Caco-2 (cell line): ENCODE measurements at regions not wholly inside any gene's neighbourhood (a gene's known extent, or its start where the extent isn't known, plus 50 kb on each side); places are given as distances from the start of the nearest gene placed in this dataset.

Experiments
- BruUV-seq: library from RNA; stranded (reverse); fragments of 400-500 nt; replicated peaks from 2 replicates; lab custom pipeline; 2021; lab: Mats Ljungman, UMichigan
- CTCF ChIA-PET: fragments of 300-600 bp; sonication (Branson Sonifier 250); formaldehyde crosslinking; loops from one replicate; lab custom pipeline; 2022; ENCODE audit warnings: antibody characterized with exemption; lab: Charles Lee
- POLR2A ChIA-PET: fragments of 300-600 bp; sonication (Branson Sonifier 250); formaldehyde crosslinking; loops from one replicate; lab custom pipeline; 2022; ENCODE audit warnings: antibody characterized with exemption; lab: Charles Lee
- DNase-seq, 2 experiments: peaks; one replicate each; pipeline versions ENCODE4 v3.0.0 to v3.0.0-alpha.2; 2020 to 2022
- H3K27me3 ChIP-seq: replicated peaks from 2 replicates; pipeline ENCODE4 v1.6.0; 2011; ENCODE audit warnings: low read length; ENCODE audit not compliant: control insufficient read depth, insufficient read depth
- H3K36me3 ChIP-seq: 2 replicates; pipeline ENCODE4 v1.5.1; 2011; ENCODE audit warnings: low read length; ENCODE audit not compliant: control insufficient read depth, insufficient read depth
- H3K4me1 ChIP-seq: fragments of 250-450 bp; sonication (Bioruptor Pico); 2 replicates; pipeline ENCODE4 v1.5.1; 2020; ENCODE audit warnings: mild to moderate bottlenecking
- H3K4me3 ChIP-seq: 2 replicates; pipeline ENCODE4 v1.5.1; 2011; ENCODE audit warnings: low read depth, mild to moderate bottlenecking, control low read depth, low read length
- H3K9me3 ChIP-seq: fragments of 250-450 bp; sonication (Bioruptor Pico); 2 replicates; pipeline ENCODE4 v1.5.1; 2020; ENCODE audit warnings: mild to moderate bottlenecking, moderate library complexity
- H3K27ac Mint-ChIP-seq: one replicate; pipeline ENCODE4 v1.8.0; 2022; ENCODE audit warnings: mixed read lengths; ENCODE audit not compliant: unreplicated experiment
- H3K27me3 Mint-ChIP-seq: one replicate; pipeline ENCODE4 v1.8.0; 2022; ENCODE audit warnings: mixed read lengths; ENCODE audit not compliant: insufficient read depth, unreplicated experiment
- H3K36me3 Mint-ChIP-seq: one replicate; pipeline ENCODE4 v1.8.0; 2022; ENCODE audit warnings: mild to moderate bottlenecking, mixed read lengths; ENCODE audit not compliant: insufficient read depth, unreplicated experiment
- H3K4me1 Mint-ChIP-seq: one replicate; pipeline ENCODE4 v1.8.0; 2022; ENCODE audit warnings: low read depth, mixed read lengths; ENCODE audit not compliant: unreplicated experiment
- H3K4me3 Mint-ChIP-seq: one replicate; pipeline ENCODE4 v1.8.0; 2022; ENCODE audit warnings: mild to moderate bottlenecking, moderate library complexity, mixed read lengths; ENCODE audit not compliant: unreplicated experiment
- H3K9me3 Mint-ChIP-seq: one replicate; pipeline ENCODE4 v1.8.0; 2022; ENCODE audit warnings: mixed read lengths; ENCODE audit not compliant: unreplicated experiment
- intact Hi-C: fragments of 100-400 bp; cut with micrococcal nuclease; formaldehyde crosslinking; loops from one replicate; pipeline ENCODE4 v1.10.0; 2022; ENCODE audit not compliant: unreplicated experiment
- TF ChIP-seq, protein P1 (sequence below), 2 experiments: fragments of 200-600 bp in 1 of 2; IDR thresholded peaks; 1 replicate in 1 of 2; 2 replicates in 1 of 2; pipeline versions ENCODE4 v1.5.1 to v1.8.0; 2011 to 2022; ENCODE audit warnings: antibody characterized with exemption in 1 of 2, control low read depth in 1 of 2, inconsistent platforms in 1 of 2, low read depth in 1 of 2, low read length in 1 of 2, mild to moderate bottlenecking in 1 of 2, moderate library complexity in 1 of 2; ENCODE audit not compliant: insufficient read depth in 1 of 2, severe bottlenecking in 1 of 2, unreplicated experiment in 1 of 2

DNA sequence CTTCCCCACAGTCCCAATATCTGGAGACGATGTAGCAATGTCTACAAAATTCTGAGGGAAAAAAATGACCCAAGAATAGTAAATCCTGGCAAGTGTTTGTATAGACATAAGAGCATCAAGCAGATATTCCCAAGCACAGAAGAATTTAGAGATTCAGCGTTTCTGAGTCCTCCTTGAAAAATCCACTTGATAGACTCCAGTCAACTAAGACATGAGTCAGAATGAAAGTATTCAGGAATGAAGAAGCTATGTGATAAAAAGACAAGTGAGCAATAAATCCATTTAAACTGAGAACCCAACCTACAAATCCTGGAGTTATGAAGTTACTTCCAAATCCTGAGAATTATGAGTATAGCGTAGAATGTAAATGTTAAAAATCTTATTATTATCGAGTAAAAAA is 86.1 kb upstream of the NPY start:
- H3K4me3 Mint-ChIP-seq, result no peak overlapping the region
- CTCF ChIA-PET, result no interaction called here
- no peaks in the 10 kb centered on the region for H3K9me3 Mint-ChIP-seq
- no peaks in the 10 kb centered on the region for H3K9me3 ChIP-seq
- intact Hi-C loops, result no loop called here
- POLR2A ChIA-PET, result no interaction called here
- TF ChIP-seq, protein P1, sequence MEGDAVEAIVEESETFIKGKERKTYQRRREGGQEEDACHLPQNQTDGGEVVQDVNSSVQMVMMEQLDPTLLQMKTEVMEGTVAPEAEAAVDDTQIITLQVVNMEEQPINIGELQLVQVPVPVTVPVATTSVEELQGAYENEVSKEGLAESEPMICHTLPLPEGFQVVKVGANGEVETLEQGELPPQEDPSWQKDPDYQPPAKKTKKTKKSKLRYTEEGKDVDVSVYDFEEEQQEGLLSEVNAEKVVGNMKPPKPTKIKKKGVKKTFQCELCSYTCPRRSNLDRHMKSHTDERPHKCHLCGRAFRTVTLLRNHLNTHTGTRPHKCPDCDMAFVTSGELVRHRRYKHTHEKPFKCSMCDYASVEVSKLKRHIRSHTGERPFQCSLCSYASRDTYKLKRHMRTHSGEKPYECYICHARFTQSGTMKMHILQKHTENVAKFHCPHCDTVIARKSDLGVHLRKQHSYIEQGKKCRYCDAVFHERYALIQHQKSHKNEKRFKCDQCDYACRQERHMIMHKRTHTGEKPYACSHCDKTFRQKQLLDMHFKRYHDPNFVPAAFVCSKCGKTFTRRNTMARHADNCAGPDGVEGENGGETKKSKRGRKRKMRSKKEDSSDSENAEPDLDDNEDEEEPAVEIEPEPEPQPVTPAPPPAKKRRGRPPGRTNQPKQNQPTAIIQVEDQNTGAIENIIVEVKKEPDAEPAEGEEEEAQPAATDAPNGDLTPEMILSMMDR (IDR thresholded peaks at IDR 0.05; ENCODE audit: insufficient read depth in 1 of 2, low read depth in 1 of 2, low read length in 1 of 2, severe bottlenecking in 1 of 2, unreplicated experiment in 1 of 2), result no peak
- no peaks in the 10 kb centered on the region for H3K27me3 Mint-ChIP-seq
- no peaks in the 10 kb centered on the region for H3K27me3 ChIP-seq
- no peak for DNase-seq
- H3K36me3 ChIP-seq, result no peaks in the 10 kb centered on the region
- H3K4me1 ChIP-seq, result no peaks in the 10 kb centered on the region; the same call in 1 of the 2 replicates
- no peak overlapping the region for H3K27ac Mint-ChIP-seq
- no peaks in the 10 kb centered on the region for H3K4me1 Mint-ChIP-seq
- no TSS peak for BruUV-seq
- no peaks in the 10 kb centered on the region for H3K36me3 Mint-ChIP-seq
- no peak overlapping the region for H3K4me3 ChIP-seq

DNA sequence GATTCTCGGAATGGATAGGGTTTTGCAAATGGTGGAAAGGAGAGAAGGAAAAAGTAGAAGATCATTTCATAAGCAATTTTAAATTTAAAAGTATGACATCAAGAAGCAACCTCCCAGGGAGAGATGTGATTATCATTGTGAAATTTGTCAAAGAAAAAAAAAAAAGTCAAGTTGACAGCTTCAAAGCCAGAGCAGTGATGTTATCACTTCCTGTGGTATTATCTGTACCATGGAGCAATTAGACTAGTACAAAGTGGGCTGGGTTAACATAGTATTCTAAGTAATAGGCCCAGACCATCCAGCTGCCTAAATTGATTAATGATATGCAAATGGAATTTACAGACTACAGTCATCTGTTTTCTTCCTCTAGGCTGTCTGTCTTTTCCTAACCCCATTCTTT is 84.0 kb upstream of the NPY start:
- DNase-seq, result no peak
- Histone ChIP-seq H3K4me1 (no peaks in the 10 kb centered on the region; the same call in 1 of the 2 replicates), H3K36me3 (no peaks in the 10 kb centered on the region), H3K9me3 (no peaks in the 10 kb centered on the region), H3K27me3 (no peaks in the 10 kb centered on the region; the same call in 1 of the 2 replicates), H3K4me3 (no peak overlapping the region)
- no peaks in the 10 kb centered on the region for H3K36me3 Mint-ChIP-seq
- H3K4me1 Mint-ChIP-seq, result no peaks in the 10 kb centered on the region
- no peak overlapping the region for H3K4me3 Mint-ChIP-seq
- no peak overlapping the region for H3K27ac Mint-ChIP-seq
- peaks cover 4% of the 10 kb centered on the region for H3K27me3 Mint-ChIP-seq
- ChIA-PET CTCF (no interaction called here), POLR2A (no interaction called here)
- H3K9me3 Mint-ChIP-seq, result no peaks in the 10 kb centered on the region
- intact Hi-C loops, result no loop called here
- no TSS peak for BruUV-seq
- TF ChIP-seq, protein P1 (IDR thresholded peaks at IDR 0.05; ENCODE audit: insufficient read depth in 1 of 2, low read depth in 1 of 2, low read length in 1 of 2, severe bottlenecking in 1 of 2, unreplicated experiment in 1 of 2), result no peak

DNA sequence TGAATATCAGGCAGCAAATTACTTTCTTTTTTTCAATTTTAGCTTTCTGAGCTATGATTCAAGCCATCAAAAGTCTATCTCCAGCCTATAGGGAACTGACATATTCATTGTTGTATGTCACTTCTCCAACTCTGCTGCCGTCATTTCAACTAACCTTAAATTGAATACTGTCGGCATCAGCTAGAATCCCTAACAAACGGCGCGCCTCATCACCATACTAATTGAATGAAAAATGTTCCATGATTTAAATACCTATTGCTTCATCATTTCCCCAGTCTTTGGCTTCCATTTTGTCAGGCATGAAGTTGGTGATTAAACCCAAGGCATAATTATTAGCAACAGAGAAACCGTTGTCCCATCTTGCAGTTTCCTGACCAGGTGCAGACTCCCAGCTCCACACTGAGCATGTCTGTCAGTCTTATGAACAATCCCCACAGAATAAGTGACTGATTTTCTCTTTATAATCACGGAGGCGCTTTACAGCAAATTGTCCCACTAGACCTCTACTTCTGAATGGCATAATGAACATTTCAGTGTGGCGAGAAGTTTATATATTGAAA is 83.5 kb upstream of the NPY start:
- no peaks in the 10 kb centered on the region for H3K9me3 ChIP-seq
- ChIA-PET POLR2A (no interaction called here), CTCF (no interaction called here)
- BruUV-seq, result no TSS peak
- H3K36me3 Mint-ChIP-seq, result no peaks in the 10 kb centered on the region
- no peaks in the 10 kb centered on the region for H3K9me3 Mint-ChIP-seq
- peaks cover 4% of the 10 kb centered on the region for H3K27me3 Mint-ChIP-seq
- no peak overlapping the region for H3K27ac Mint-ChIP-seq
- H3K4me3 Mint-ChIP-seq, result no peak overlapping the region
- no peak for DNase-seq
- H3K4me1 ChIP-seq, result no peaks in the 10 kb centered on the region; the same call in 1 of the 2 replicates
- H3K36me3 ChIP-seq, result no peaks in the 10 kb centered on the region
- H3K4me1 Mint-ChIP-seq, result no peaks in the 10 kb centered on the region
- H3K27me3 ChIP-seq, result no peaks in the 10 kb centered on the region; the same call in 1 of the 2 replicates
- TF ChIP-seq, protein P1 (IDR thresholded peaks at IDR 0.05; ENCODE audit: insufficient read depth in 1 of 2, low read depth in 1 of 2, low read length in 1 of 2, severe bottlenecking in 1 of 2, unreplicated experiment in 1 of 2), result no peak
- intact Hi-C loops, result no loop called here
- no peak overlapping the region for H3K4me3 ChIP-seq
